Endothelial cell of hepatic sinusoid (primary cell): ENCODE measurements at regions not wholly inside any gene's neighbourhood (a gene's known extent, or its start where the extent isn't known, plus 50 kb on each side); places are given as distances from the start of the nearest gene placed in this dataset.
"Not testable (repeated sequence)": the region's sequence is repeated elsewhere in the genome, so short reads cannot be mapped to it uniquely, and the experiment has no call there.

ENCODE experiments used
- in situ Hi-C: cut with HindIII; loops from 2 replicates; pipeline ENCODE4 v1.10.0; 2017; ENCODE audit warnings: low sequenced_read_pairs

GRCh38 chr21:17066006-17066405 is 446.8 kb upstream of the CXADR start:
- in situ Hi-C loops = loop anchor here (5.0 kb wide), 1 partner anchor 41 kb away; no protein-coding TSS in a partner anchor

DNA sequence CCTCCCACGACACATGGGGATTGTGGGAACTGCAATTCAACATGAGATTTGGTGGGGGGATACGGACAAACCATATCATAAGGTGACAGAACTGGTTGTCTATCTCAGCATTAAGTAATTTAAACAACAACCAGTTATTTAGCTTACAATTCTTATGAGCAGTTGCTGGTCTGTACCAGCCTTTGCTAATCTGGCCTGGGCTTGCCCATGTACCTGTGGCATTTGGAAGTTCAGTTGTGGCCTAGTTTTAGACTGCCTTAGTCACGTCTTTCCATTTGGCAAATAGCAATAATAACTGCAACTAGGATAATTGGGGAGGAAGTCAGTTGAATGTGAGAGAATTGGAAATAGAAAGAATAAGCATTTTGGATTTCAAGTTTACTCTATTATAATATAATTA is 441.8 kb upstream of the CXADR start:
- in situ Hi-C loops = no loop called here

GRCh38 chr21:17081193-17081592 is 431.6 kb upstream of the CXADR start:
- in situ Hi-C loops = no loop called here

DNA sequence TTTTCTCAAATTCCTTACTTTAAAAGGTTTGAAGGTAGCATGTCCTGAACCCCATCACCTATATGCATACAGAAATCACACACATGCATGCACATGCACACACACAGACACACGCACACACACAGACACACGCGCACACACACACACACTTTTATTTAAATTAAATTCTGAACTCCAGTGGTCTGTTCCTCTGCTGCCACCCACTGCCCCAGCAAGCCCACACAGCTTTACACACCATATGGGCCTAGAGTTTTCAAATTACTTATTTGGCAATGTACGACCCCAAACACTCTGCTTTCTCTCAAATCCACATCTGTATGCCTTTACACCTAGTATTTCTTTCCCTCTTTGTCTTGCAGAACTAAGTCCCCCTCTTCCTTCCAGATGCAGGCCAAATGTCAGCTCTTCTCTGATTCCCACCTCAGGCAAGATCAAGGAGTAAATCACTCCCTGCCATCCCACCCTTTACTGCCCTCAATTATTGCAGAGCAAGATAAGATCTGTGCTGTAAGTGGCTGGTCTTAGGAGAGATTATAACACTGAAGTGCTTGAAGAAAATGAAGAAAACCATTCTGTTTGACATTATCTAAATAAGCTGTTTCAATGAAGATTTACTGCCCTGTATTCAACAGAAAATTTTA is 429.9 kb upstream of the CXADR start:
- in situ Hi-C loops = no loop called here

- in situ Hi-C loops = no loop called here
Observed at GRCh38 chr21:17085707-17086106, 427.1 kb upstream of the CXADR start.

DNA sequence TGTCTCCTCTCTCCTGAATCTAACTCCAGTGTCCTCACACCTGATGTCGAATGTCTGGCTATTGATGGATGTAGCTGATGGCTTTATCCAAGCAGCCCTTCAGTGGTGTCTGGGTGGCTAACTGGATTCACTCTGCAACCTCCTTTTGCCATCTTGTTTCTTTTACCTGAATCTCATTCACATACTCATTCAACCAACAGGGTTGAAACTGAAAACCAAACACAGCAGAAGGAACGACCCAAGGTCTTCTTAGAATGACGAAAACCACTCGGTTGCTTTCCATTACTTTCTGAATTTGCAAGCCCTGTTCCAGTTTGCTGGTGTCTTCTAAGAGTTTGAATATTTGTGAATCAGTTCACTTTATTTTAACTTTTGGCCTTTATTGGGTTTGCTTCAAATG is 424.3 kb upstream of the CXADR start:
- in situ Hi-C loops = no loop called here

GRCh38 chr21:17089091-17089491 is 423.8 kb upstream of the CXADR start:
- in situ Hi-C loops = no loop called here

DNA sequence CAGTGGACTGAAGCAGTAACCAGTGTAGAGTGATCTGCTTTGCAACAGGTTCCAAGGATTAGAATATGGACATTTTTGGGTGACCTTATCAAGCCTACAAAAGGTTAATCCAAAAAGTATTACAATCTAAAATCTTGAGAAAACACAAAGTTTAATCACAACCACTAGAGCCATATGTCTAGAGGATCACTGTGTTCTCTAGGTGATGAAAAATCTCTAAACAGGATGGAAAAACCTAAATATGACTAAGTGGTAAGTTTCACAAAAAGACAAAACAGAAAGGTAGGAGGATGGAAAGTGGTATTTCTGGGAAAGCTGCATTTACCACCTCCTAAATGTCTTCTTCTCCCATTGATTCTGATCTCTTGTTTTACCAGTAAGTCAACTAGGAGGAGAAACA is 411.1 kb upstream of the CXADR start:
- in situ Hi-C loops = no loop called here

- in situ Hi-C loops = loop anchor here (5.0 kb wide), 1 partner anchor 39 kb away; no protein-coding TSS in a partner anchor
Observed at GRCh38 chr21:17105932-17106331, 406.9 kb upstream of the CXADR start.

DNA sequence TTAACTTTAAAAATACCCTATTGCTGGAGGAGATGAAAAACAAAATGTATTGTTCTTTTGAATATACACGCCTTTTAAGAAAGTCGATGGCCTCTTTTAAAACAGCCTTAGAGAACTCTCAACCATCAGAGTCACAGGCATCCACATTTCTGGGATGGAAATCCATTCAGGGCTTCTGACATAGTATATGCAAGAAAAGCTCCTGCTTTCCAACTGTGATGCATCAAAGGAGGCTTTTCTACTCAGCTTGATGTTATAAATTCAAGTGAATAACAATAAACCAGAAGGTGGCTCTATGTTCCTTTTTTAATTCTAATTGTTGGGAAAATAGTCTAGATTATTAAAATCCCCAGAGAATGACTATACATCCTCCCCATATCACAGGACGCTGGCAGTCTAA is 398.8 kb upstream of the CXADR start:
- in situ Hi-C loops = no loop called here

GRCh38 chr21:17118638-17119384 is 394.0 kb upstream of the CXADR start:
- in situ Hi-C loops = no loop called here

DNA sequence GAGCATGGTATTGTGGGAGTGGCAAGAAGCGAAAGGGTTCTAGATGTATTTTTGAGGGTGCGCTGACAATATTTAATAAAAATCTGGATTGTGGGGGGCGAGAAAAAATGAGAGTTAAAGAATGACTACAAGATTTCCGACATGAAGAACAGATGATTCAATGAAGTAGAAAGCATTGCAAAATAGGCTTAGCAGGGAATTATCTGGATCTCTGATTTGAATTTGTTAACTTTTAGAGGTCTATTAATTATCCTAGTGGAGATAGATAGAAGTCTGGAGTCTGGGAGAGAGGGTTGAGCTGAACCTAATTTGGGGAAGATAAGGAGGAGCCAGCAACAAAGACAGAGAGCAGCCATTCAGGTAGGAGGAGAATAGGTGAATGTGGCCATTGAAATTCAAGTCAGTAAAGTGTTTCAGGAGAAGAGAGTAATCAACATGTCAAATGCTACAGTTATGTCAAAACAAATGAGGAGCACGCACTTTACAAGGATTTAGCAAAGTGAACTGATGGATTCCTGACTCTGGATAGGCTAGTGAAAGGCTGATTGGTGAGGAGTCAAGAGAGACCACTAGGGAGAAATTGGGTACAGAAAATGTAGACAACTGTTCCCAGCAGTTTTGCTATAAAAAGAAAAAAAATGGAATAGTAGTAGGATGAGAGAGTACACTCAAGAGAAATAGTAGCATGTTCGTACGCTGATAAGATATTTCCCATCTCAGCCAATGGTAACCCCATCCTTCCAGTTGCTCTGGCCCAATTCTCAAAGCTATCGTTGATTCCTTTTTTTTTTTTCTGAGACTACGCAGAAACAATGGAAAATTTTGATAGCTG is 393.2 kb upstream of the CXADR start:
- in situ Hi-C loops = no loop called here

DNA sequence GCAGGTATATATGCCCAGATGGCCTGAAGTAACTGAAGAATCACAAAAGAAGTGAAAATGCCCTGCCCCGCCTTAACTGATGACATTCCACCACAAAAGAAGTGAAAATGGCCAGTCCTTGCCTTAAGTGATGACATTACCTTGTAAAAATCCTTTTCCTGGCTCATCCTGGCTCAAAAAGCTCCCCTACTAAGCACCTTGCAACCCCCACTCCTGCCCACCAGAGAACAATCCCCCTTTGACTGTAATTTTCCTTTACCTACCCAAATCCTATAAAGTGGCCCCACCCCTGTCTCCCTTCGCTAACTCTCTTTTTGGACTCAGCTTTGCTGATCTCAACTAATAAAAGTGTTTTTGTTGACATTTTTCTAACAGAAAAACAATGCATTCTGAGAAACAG is 385.4 kb upstream of the CXADR start:
- in situ Hi-C loops = not testable (repeated sequence)

- in situ Hi-C loops = no loop called here
Observed at GRCh38 chr21:17128132-17128531, 384.7 kb upstream of the CXADR start.

DNA sequence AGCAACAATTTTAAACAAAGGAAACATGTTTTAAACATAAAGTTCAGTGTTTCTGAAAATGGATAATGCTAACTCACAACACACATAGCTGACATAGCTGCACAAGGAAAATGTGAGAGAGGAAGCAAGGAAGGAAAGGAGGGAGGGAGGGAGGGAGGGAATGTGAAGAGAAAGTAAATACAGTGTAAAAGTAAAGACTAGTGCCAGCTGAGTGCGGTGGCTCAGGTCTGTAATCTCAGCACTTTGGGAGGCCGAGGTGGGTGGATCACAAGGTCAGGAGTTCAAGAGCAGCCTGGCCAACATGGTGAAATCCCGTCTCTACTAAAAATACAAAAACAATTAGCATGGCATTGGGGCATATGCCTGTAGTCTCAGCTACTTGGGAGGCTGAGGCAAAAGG is 373.7 kb upstream of the CXADR start:
- in situ Hi-C loops = not testable (repeated sequence)

DNA sequence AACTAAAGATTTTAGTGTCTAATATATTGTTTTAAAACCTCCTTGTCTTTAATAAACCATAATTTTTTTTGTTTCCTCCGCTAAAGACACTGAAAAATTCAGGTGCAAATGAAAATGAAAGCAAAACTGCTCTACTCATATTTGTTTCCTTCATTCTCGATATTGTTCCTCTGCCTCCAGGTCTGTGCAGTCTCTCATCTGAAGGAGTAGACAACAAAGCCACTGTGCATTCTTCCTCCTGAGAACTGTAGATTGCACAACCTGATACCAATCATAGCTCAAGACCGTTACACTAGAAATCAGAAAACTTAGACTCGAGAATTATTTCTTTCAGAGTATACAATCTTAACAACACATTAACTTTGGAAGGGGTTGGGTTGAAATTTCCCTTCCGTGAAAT is 373.1 kb upstream of the CXADR start:
- in situ Hi-C loops = no loop called here

GRCh38 chr21:17146426-17146825 is 366.4 kb upstream of the CXADR start:
- in situ Hi-C loops = no loop called here

DNA sequence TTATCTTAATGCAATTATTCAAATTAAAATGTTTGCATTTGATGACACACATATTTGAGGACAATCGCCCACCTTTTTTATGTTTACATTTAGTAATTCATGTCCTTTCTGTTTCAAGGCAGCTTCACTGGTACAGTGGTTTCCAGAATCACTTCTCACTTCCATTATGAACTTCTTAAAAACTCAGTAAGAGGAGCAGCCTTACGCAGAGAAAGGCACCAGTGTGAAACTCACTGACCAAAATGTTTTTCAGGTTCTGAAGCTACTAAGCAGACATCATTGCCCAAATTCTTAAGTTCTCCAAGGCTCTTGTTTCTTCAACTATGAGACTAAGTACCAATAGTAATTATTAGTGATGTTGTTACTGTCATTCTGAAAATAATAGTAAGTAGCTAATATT is 353.1 kb upstream of the CXADR start:
- in situ Hi-C loops = no loop called here

- in situ Hi-C loops = no loop called here
Observed at GRCh38 chr21:17185674-17186073, 327.2 kb upstream of the CXADR start.

GRCh38 chr21:17189963-17190362 is 322.9 kb upstream of the CXADR start:
- in situ Hi-C loops = no loop called here

DNA sequence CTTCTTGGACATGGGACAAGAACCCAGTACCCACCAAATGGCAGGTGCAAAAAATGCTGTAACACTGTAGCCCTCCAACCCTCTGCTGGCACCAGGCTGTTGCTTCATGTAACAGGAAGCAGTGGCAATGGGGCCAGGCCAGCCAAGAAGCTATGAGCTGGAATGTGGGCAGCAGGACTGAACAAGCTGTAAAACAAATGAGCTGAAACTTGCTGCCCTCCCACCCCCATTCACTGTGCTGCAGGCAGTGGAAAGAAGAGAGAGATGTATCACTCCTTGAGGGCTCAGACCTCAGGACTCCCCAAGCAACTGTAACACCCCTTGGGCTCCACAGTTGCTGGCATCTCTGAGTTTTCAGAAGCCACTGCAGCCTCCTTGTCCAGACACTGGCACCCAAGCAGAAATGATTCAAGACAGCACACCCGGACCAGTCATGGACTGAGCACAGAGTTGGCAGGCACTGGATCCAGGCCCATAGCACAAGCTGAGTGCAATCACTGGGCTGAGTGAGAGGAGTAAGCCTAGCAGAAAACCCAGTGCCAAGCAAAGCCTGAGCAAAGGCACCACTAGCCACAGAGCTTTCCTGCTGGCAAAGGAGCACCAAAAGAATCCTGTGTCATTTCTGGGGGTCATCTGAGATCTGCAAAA is 321.4 kb upstream of the CXADR start:
- in situ Hi-C loops = no loop called here
